Activated T-cell treated with anti-CD3 and anti-CD28 coated beads for 48 hours (primary cell): ENCODE measurements at regions not wholly inside any gene's neighbourhood (a gene's known extent, or its start where the extent isn't known, plus 50 kb on each side); places are given as distances from the start of the nearest gene placed in this dataset.
"Not testable (repeated sequence)": the region's sequence is repeated elsewhere in the genome, so short reads cannot be mapped to it uniquely, and the experiment has no call there.

Experiments
- DNase-seq: peaks from one replicate; pipeline ENCODE4 v3.0.0-alpha.2; 2020; ENCODE audit warnings: low read depth

GRCh38 chr7:115558161-115558560 is 472.4 kb downstream of the TFEC start:
- no peak for DNase-seq

GRCh38 chr7:115557296-115557695 is 473.3 kb downstream of the TFEC start:
- not testable (repeated sequence) for DNase-seq

GRCh38 chr7:115552766-115553165 is 477.8 kb downstream of the TFEC start:
- DNase-seq, result no peak

GRCh38 chr7:115549910-115550309 is 480.7 kb downstream of the TFEC start:
- no peak for DNase-seq

- no peak for DNase-seq
Measured at GRCh38 chr7:115548756-115549155, 481.8 kb downstream of the TFEC start.

- no peak for DNase-seq
Measured at GRCh38 chr7:115546790-115547189, 483.8 kb downstream of the TFEC start.

GRCh38 chr7:115533785-115534184 is 496.8 kb downstream of the TFEC start:
- no peak for DNase-seq

GRCh38 chr7:115526278-115526677 is 504.3 kb downstream of the TFEC start:
- no peak for DNase-seq

- DNase-seq, result no peak
Measured at GRCh38 chr7:115522174-115522573, 508.4 kb downstream of the TFEC start.

- DNase-seq, result no peak
Measured at GRCh38 chr7:115516341-115516740, 514.2 kb downstream of the TFEC start.

GRCh38 chr7:115511330-115511729 is 519.2 kb downstream of the TFEC start:
- DNase-seq, result no peak

GRCh38 chr7:115505136-115505535 is 525.4 kb downstream of the TFEC start:
- DNase-seq, result no peak

- DNase-seq, result no peak
Measured at GRCh38 chr7:115499956-115500355, 530.6 kb downstream of the TFEC start.

- DNase-seq, result no peak
Measured at GRCh38 chr7:115496006-115496405, 534.6 kb downstream of the TFEC start.

GRCh38 chr7:115494529-115495147 is 535.9 kb downstream of the TFEC start:
- DNase-seq, result no peak

GRCh38 chr7:115493381-115493780 is 537.2 kb downstream of the TFEC start:
- DNase-seq, result no peak

GRCh38 chr7:115491744-115492380 is 538.7 kb downstream of the TFEC start:
- DNase-seq, result no peak

GRCh38 chr7:115479448-115479847 is 551.1 kb downstream of the TFEC start:
- no peak for DNase-seq

- DNase-seq, result no peak
Measured at GRCh38 chr7:115478426-115478825, 552.1 kb downstream of the TFEC start.

GRCh38 chr7:115477193-115477651 is 553.3 kb downstream of the TFEC start:
- DNase-seq, result no peak

- no peak for DNase-seq
Measured at GRCh38 chr7:115476671-115477181, 553.8 kb downstream of the TFEC start.

- no peak for DNase-seq
Measured at GRCh38 chr7:115475761-115476385, 554.0 kb downstream of the MDFIC start.

- no peak for DNase-seq
Measured at GRCh38 chr7:115475206-115475605, 553.3 kb downstream of the MDFIC start.
